ENCODE measurements at regions not wholly inside any gene's neighbourhood (a gene's known extent, or its start where the extent isn't known, plus 50 kb on each side); places are given as distances from the start of the nearest gene placed in this dataset.

DNA sequence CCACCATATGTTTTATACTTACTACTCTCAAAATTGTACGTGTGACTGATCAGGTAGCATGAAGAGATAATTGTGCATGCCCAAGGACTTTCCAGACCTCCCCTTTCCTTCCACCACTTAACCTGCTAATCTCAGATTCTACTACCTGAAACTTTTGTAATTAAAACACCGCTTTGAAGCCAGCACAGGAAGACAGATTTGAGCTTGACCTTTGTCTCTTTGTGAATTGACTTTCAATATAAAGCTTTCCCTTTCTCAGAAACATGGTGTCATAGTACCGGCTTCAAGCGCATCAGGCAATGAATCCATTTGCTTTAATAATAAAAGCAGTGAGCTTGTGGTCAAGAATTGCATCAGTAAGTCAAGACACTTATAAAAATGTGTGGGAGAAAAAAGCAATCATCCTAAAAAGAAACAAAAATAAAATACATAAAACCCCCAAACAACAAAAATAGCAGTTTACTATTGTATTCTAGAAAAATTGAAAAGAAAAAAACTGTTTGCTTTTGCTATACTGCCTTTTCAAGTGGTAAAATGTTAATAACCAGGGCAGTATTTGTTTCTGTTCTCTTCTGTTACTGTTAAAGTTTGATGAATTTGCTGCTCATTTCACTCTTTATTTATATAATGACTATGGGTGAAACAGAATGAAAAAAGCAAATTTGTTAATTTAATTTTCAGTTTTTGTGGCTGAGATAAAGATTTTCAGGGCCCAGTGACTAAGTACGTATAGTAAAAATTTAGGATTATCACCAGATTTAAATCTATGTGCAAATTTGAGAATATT, 2075.3 kb downstream of the PCDH9 start:
- no peak overlapping the region for H3K4me3 ChIP-seq (ENCODE audit: insufficient read depth, low read length, poor library complexity, severe bottlenecking)
- no peaks in the 10 kb centered on the region for H3K27me3 ChIP-seq (ENCODE audit: low read length)
- H3F3A ChIP-seq (ENCODE audit: insufficient read depth) = peaks cover 5% of the 10 kb centered on the region; the same call in 1 of the 2 replicates
- H3K9me3 ChIP-seq (ENCODE audit: insufficient read depth, low read length) = no peaks in the 10 kb centered on the region
- H3K27ac ChIP-seq (ENCODE audit: low read depth, low read length) = no peak overlapping the region
- H2AFZ ChIP-seq (ENCODE audit: low read depth, low read length, severe bottlenecking) = no peak overlapping the region
- no peak overlapping the region for H3K4me2 ChIP-seq (ENCODE audit: low read depth, low read length, poor library complexity, severe bottlenecking)
- no peaks in the 10 kb centered on the region for H3K9me2 ChIP-seq (replicated peaks; ENCODE audit: insufficient read depth, low read length)
- no peaks in the 10 kb centered on the region for H4K20me1 ChIP-seq (ENCODE audit: low read depth, low read length)
- H3K9ac ChIP-seq (ENCODE audit: low read length) = no peak overlapping the region
- no peaks in the 10 kb centered on the region for H3K79me2 ChIP-seq (ENCODE audit: insufficient read depth, low read length)
- H3K36me3 ChIP-seq (ENCODE audit: low read length) = no peaks in the 10 kb centered on the region
- TF ChIP-seq EZH2phosphoT487 (conservative IDR thresholded peaks at IDR 0.05; ENCODE audit: low read length) = no peak
- TF ChIP-seq, protein P1, sequence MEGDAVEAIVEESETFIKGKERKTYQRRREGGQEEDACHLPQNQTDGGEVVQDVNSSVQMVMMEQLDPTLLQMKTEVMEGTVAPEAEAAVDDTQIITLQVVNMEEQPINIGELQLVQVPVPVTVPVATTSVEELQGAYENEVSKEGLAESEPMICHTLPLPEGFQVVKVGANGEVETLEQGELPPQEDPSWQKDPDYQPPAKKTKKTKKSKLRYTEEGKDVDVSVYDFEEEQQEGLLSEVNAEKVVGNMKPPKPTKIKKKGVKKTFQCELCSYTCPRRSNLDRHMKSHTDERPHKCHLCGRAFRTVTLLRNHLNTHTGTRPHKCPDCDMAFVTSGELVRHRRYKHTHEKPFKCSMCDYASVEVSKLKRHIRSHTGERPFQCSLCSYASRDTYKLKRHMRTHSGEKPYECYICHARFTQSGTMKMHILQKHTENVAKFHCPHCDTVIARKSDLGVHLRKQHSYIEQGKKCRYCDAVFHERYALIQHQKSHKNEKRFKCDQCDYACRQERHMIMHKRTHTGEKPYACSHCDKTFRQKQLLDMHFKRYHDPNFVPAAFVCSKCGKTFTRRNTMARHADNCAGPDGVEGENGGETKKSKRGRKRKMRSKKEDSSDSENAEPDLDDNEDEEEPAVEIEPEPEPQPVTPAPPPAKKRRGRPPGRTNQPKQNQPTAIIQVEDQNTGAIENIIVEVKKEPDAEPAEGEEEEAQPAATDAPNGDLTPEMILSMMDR (IDR thresholded peaks at IDR 0.05; ENCODE audit: insufficient read depth, low read length, poor library complexity, severe bottlenecking) = no peak

DNA sequence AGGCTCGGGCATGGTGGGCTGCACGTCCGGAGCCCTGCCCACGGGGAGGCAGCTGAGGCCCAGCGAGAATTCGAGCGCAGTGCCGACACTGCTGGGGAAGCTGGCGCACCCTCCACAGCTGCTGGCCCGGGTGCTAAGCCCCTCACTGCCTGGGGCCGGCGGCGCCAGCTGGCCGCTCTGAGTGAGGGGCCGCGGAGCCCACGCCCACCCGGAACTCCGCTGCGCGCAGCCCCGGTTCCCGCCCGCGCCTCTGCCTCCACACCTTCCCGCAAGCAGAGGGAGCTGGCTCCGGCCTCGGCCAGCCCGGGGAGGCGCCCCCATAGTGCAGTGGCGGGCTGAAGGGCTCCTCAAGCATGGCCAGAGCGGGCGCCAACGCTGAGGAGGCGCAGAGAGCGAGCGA, 2080.4 kb downstream of the PCDH9 start:
- peak overlapping the region; percentile 38 for H2AFZ ChIP-seq (ENCODE audit: low read depth, low read length, severe bottlenecking)

DNA sequence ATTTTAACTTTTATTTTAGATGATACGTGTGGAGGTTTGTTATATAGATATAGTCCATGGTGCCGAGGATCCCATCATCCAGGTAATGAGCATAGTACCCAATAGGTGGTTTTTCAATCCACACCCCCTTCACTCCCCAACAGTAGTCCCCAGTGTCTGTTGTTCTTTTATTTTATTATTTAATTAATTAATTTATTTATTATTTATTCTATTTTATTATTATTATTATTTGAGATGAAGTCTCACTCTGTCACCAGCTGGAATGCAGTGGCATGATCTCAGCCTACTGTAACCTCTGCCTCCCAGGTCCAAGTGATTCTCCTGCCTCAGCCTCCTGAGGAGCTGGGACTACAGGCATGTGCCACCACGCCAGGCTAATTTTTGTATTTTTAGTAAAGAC, 2086.2 kb downstream of the PCDH9 start:
- no peaks in the 10 kb centered on the region for H3K27me3 ChIP-seq (ENCODE audit: low read length)
- H3K9me2 ChIP-seq (replicated peaks; ENCODE audit: insufficient read depth, low read length) = no peaks in the 10 kb centered on the region
- H2AFZ ChIP-seq (ENCODE audit: low read depth, low read length, severe bottlenecking) = no peak overlapping the region
- no peaks in the 10 kb centered on the region for H3K36me3 ChIP-seq (ENCODE audit: low read length)
- no peaks in the 10 kb centered on the region for H3F3A ChIP-seq (ENCODE audit: insufficient read depth)
- H3K4me2 ChIP-seq (ENCODE audit: low read depth, low read length, poor library complexity, severe bottlenecking) = no peak overlapping the region
- no peak overlapping the region for H3K27ac ChIP-seq (ENCODE audit: low read depth, low read length)
- H3K79me2 ChIP-seq (ENCODE audit: insufficient read depth, low read length) = no peaks in the 10 kb centered on the region
- H3K9me3 ChIP-seq (ENCODE audit: insufficient read depth, low read length) = peaks cover 9% of the 10 kb centered on the region; the same call in 1 of the 2 replicates
- no peak overlapping the region for H3K9ac ChIP-seq (ENCODE audit: low read length)
- H4K20me1 ChIP-seq (ENCODE audit: low read depth, low read length) = no peaks in the 10 kb centered on the region
- no peak for TF ChIP-seq EZH2phosphoT487 (conservative IDR thresholded peaks at IDR 0.05; ENCODE audit: low read length)
- TF ChIP-seq, protein P1 (IDR thresholded peaks at IDR 0.05; ENCODE audit: insufficient read depth, low read length, poor library complexity, severe bottlenecking) = no peak
- no peak overlapping the region for H3K4me3 ChIP-seq (ENCODE audit: insufficient read depth, low read length, poor library complexity, severe bottlenecking)

More for the DNA sequence above, 2080.4 kb downstream of the PCDH9 start:
- no peak overlapping the region for H3K27ac ChIP-seq (ENCODE audit: low read depth, low read length)
- H3K36me3 ChIP-seq (ENCODE audit: low read length) = no peaks in the 10 kb centered on the region
- H3K9ac ChIP-seq (ENCODE audit: low read length) = no peak overlapping the region
- H3K9me2 ChIP-seq (replicated peaks; ENCODE audit: insufficient read depth, low read length) = no peaks in the 10 kb centered on the region
- H4K20me1 ChIP-seq (ENCODE audit: low read depth, low read length) = no peaks in the 10 kb centered on the region
- peaks cover 9% of the 10 kb centered on the region; the same call in 1 of the 2 replicates for H3K9me3 ChIP-seq (ENCODE audit: insufficient read depth, low read length)
- TF ChIP-seq, protein P1 (IDR thresholded peaks at IDR 0.05; ENCODE audit: insufficient read depth, low read length, poor library complexity, severe bottlenecking) = no peak
- TF ChIP-seq EZH2phosphoT487 (conservative IDR thresholded peaks at IDR 0.05; ENCODE audit: low read length) = no peak
- no peaks in the 10 kb centered on the region for H3K79me2 ChIP-seq (ENCODE audit: insufficient read depth, low read length)
- H3K4me3 ChIP-seq (ENCODE audit: insufficient read depth, low read length, poor library complexity, severe bottlenecking) = no peak overlapping the region
- no peaks in the 10 kb centered on the region for H3F3A ChIP-seq (ENCODE audit: insufficient read depth)
- no peaks in the 10 kb centered on the region for H3K27me3 ChIP-seq (ENCODE audit: low read length)
- H3K4me2 ChIP-seq (ENCODE audit: low read depth, low read length, poor library complexity, severe bottlenecking) = no peak overlapping the region

All from SU-DHL-6 (cell line).